Astrocyte (in vitro differentiated cells and primary cell): ENCODE measurements at regions not wholly inside any gene's neighbourhood (a gene's known extent, or its start where the extent isn't known, plus 50 kb on each side); places are given as distances from the start of the nearest gene placed in this dataset.

Source experiments
- EZH2 ChIP-seq: IDR thresholded peaks from 2 replicates; pipeline ENCODE4 v1.6.1; 2012; ENCODE audit warnings: mild to moderate bottlenecking, low read length, inconsistent platforms; ENCODE audit not compliant: insufficient read depth
- TF ChIP-seq, protein P1 (sequence below): IDR thresholded peaks from 2 replicates; pipeline ENCODE4 v1.5.1; 2011; ENCODE audit warnings: low read depth, mild to moderate bottlenecking, inconsistent platforms, low read length, moderate library complexity; ENCODE audit not compliant: insufficient read depth

DNA sequence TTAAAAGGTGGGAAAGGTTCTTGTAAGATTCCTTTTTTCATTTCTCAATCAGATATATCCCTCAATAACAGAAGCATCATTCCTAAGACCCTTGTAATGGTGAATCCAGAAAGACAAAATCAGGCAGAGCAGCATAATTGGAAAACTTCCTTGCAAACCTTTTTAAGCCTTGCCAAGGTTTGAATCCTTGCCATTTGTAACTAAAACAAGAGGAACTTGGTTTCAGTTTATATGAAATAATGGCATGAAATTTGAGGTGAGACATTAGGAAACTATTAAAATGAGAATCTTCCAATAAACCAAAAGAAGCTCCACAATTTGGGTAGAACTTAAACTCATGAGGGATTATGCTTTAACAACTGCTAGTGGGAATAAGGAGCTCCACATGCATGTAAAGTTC lies 384.7 kb upstream of the SMC2 start:
- TF ChIP-seq, protein P1, sequence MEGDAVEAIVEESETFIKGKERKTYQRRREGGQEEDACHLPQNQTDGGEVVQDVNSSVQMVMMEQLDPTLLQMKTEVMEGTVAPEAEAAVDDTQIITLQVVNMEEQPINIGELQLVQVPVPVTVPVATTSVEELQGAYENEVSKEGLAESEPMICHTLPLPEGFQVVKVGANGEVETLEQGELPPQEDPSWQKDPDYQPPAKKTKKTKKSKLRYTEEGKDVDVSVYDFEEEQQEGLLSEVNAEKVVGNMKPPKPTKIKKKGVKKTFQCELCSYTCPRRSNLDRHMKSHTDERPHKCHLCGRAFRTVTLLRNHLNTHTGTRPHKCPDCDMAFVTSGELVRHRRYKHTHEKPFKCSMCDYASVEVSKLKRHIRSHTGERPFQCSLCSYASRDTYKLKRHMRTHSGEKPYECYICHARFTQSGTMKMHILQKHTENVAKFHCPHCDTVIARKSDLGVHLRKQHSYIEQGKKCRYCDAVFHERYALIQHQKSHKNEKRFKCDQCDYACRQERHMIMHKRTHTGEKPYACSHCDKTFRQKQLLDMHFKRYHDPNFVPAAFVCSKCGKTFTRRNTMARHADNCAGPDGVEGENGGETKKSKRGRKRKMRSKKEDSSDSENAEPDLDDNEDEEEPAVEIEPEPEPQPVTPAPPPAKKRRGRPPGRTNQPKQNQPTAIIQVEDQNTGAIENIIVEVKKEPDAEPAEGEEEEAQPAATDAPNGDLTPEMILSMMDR: no peak
- no peak for TF ChIP-seq EZH2
